Upper lobe of left lung (tissue), 6 donors: ENCODE measurements at regions not wholly inside any gene's neighbourhood (a gene's known extent, or its start where the extent isn't known, plus 50 kb on each side); places are given as distances from the start of the nearest gene placed in this dataset.

Experiments
- ATAC-seq, 2 donors: fragments of 200-7000 bp; cut with Tn5 transposase; one replicate each; pipeline ENCODE4 v1.9.1; 2022; ENCODE audit warnings: mild to moderate bottlenecking in 2 of 2, moderate library complexity in 2 of 2; ENCODE audit not compliant: low FRiP score in 2 of 2
- DNase-seq, 2 donors: peaks; one replicate each; pipeline ENCODE4 v3.0.0-alpha.2; 2019 to 2020
- H3K27ac ChIP-seq, 4 donors: fragments of 200-600 bp; sonication (generic); one replicate each; pipeline ENCODE4 v1.5.1; 2016 to 2019
- H3K27me3 ChIP-seq, 4 donors: fragments of 200-600 bp; sonication (generic); one replicate each; pipeline ENCODE4 v1.5.1; 2017 to 2019
- H3K36me3 ChIP-seq, 4 donors: fragments of 200-600 bp; sonication (generic); one replicate each; pipeline ENCODE4 v1.5.1; 2016 to 2019
- H3K4me1 ChIP-seq, 4 donors: fragments of 200-600 bp; sonication (generic); one replicate each; pipeline ENCODE4 v1.5.1; 2018 to 2019
- H3K4me3 ChIP-seq, 4 donors: fragments of 200-600 bp; sonication (generic); one replicate each; pipeline ENCODE4 v1.5.1; 2017 to 2019; ENCODE audit warnings: mild to moderate bottlenecking in 2 of 4, moderate library complexity in 1 of 4
- H3K9me3 ChIP-seq, 4 donors: fragments of 200-600 bp; sonication (generic); one replicate each; pipeline ENCODE4 v1.5.1; 2018 to 2019
- EP300 ChIP-seq, 4 donors: sonication (generic); formaldehyde crosslinking; IDR thresholded peaks; one replicate each; pipeline ENCODE4 v1.5.1; 2017; ENCODE audit warnings: antibody characterized with exemption in 4 of 4, control low read depth in 2 of 4
- POLR2A ChIP-seq, 4 donors: fragments of 450-650 bp; IDR thresholded peaks; one replicate each; pipeline ENCODE4 v1.5.1; 2016 to 2017; ENCODE audit warnings: antibody characterized with exemption in 4 of 4, mild to moderate bottlenecking in 2 of 4
- POLR2AphosphoS5 ChIP-seq, 2 donors: sonication (generic); formaldehyde crosslinking; IDR thresholded peaks; one replicate each; pipeline ENCODE4 v1.5.1; 2017; ENCODE audit warnings: antibody characterized with exemption in 2 of 2
- WGBS, 2 donors: methylation state at CpG; one replicate each; pipeline ENCODE4 v1.1.5; 2017 to 2018; 5-methylcytosine and 5-hydroxymethylcytosine counted together
- TF ChIP-seq, protein P1 (sequence below), 6 experiments: fragments of 450-650 bp in 4 of 6; fragments of 200-600 bp in 2 of 6; sonication (generic) in 2 of 6; IDR thresholded peaks; one replicate each; pipeline ENCODE4 v1.5.1; 2016 to 2019; ENCODE audit warnings: antibody characterized with exemption in 6 of 6
- donor health status: DM: no; HTN: no; CAD: no; lungs with moderate emphysema.
- donor health status: DM: no; HTN: yes; CAD: no; lungs with severe emphysema.

GRCh38 chr14:44653641-44654040, 146.6 kb upstream of the FSCB start:
- H3K27ac ChIP-seq: no peak overlapping the region
- ATAC-seq (no peak), DNase-seq (no peak)
- H3K9me3 ChIP-seq: no peaks in the 10 kb centered on the region
- H3K4me3 ChIP-seq: no peak overlapping the region
- 70 to 78% methylated on average over 3 of the region's 3 CpGs for WGBS, 2 donors
- H3K4me1 ChIP-seq: no peaks in the 10 kb centered on the region
- H3K36me3 ChIP-seq: no peaks in the 10 kb centered on the region
- TF ChIP-seq EP300 (IDR thresholded peaks at IDR 0.05) (no peak), POLR2AphosphoS5 (IDR thresholded peaks at IDR 0.05) (no peak), POLR2A (IDR thresholded peaks at IDR 0.05) (no peak)
- TF ChIP-seq, protein P1, sequence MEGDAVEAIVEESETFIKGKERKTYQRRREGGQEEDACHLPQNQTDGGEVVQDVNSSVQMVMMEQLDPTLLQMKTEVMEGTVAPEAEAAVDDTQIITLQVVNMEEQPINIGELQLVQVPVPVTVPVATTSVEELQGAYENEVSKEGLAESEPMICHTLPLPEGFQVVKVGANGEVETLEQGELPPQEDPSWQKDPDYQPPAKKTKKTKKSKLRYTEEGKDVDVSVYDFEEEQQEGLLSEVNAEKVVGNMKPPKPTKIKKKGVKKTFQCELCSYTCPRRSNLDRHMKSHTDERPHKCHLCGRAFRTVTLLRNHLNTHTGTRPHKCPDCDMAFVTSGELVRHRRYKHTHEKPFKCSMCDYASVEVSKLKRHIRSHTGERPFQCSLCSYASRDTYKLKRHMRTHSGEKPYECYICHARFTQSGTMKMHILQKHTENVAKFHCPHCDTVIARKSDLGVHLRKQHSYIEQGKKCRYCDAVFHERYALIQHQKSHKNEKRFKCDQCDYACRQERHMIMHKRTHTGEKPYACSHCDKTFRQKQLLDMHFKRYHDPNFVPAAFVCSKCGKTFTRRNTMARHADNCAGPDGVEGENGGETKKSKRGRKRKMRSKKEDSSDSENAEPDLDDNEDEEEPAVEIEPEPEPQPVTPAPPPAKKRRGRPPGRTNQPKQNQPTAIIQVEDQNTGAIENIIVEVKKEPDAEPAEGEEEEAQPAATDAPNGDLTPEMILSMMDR (IDR thresholded peaks at IDR 0.05): no peak
- H3K27me3 ChIP-seq: no peaks in the 10 kb centered on the region

DNA sequence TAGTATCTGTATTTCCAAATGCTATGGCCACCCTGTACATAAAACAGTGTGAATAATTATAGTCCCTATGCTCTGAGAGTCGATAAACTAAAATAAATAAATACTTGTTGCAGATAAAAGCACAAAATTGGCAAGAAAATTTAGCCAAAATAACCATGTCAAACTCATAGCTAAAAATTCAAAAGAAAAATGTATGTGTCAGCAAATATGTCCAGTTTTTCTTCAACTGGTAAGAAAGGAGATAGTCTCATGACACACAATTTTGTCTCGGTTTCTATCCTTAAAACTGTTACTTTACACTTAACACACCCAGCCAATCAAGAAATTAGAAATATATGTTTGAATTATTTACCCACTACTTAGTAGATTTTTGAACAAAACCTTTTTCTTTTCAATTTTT, 145.6 kb upstream of the FSCB start:
- 47 to 68% methylated on average over 2 of the region's 2 CpGs for WGBS, 2 donors

GRCh38 chr14:44649061-44649460, 142.0 kb upstream of the FSCB start:
- no peak for ATAC-seq
- 44 to 83% methylated on average over 1 of the region's 1 CpG for WGBS, 2 donors
- H3K4me3 ChIP-seq: no peak overlapping the region
- TF ChIP-seq POLR2A (IDR thresholded peaks at IDR 0.05): no peak
- TF ChIP-seq, protein P1 (IDR thresholded peaks at IDR 0.05): no peak
- TF ChIP-seq EP300 (IDR thresholded peaks at IDR 0.05): no peak
- no peak for TF ChIP-seq POLR2AphosphoS5 (IDR thresholded peaks at IDR 0.05)
- H3K9me3 ChIP-seq: no peaks in the 10 kb centered on the region
- no peaks in the 10 kb centered on the region for H3K36me3 ChIP-seq
- H3K27me3 ChIP-seq: no peaks in the 10 kb centered on the region
- no peak for DNase-seq
- H3K27ac ChIP-seq: no peak overlapping the region
- H3K4me1 ChIP-seq: no peaks in the 10 kb centered on the region

More for the DNA sequence above, 145.6 kb upstream of the FSCB start:
- no peaks in the 10 kb centered on the region for H3K9me3 ChIP-seq
- H3K27ac ChIP-seq: no peak overlapping the region
- DNase-seq (no peak), ATAC-seq (no peak)
- H3K4me3 ChIP-seq: no peak overlapping the region
- TF ChIP-seq POLR2A (IDR thresholded peaks at IDR 0.05): no peak
- TF ChIP-seq, protein P1 (IDR thresholded peaks at IDR 0.05): no peak
- no peak for TF ChIP-seq POLR2AphosphoS5 (IDR thresholded peaks at IDR 0.05)
- no peaks in the 10 kb centered on the region for H3K36me3 ChIP-seq
- no peaks in the 10 kb centered on the region for H3K4me1 ChIP-seq
- H3K27me3 ChIP-seq: no peaks in the 10 kb centered on the region

DNA sequence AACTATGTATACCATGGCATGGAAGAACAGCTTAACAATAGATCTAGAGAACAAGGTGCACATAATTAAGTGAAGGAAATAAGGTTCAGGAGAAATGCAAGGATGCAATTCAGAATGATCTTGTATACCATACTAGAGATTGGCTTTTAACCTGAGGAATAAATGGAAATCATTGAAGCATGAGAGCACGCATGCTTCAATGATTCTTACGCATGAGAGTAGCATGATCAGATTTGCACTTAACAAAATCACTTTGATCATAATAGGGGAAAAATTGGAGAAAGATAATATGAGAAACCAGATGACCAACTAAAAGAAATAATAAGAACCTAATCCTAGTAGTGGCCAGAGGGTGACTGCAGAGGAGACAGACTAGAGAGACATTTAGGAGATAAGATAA, 133.3 kb upstream of the FSCB start:
- WGBS, 2 donors: 60 to 67% methylated on average over 2 of the region's 2 CpGs
- ATAC-seq: no peak
- H3K27ac ChIP-seq: no peak overlapping the region

More for the DNA sequence above, 133.3 kb upstream of the FSCB start:
- no peaks in the 10 kb centered on the region for H3K36me3 ChIP-seq
- TF ChIP-seq POLR2A (IDR thresholded peaks at IDR 0.05) (no peak), EP300 (IDR thresholded peaks at IDR 0.05) (no peak), POLR2AphosphoS5 (IDR thresholded peaks at IDR 0.05) (no peak)
- TF ChIP-seq, protein P1 (IDR thresholded peaks at IDR 0.05): no peak
- no peaks in the 10 kb centered on the region for H3K4me1 ChIP-seq
- H3K9me3 ChIP-seq: no peaks in the 10 kb centered on the region
- DNase-seq: no peak
- H3K27me3 ChIP-seq: no peaks in the 10 kb centered on the region
- no peak overlapping the region for H3K4me3 ChIP-seq
